Tibial nerve (tissue), 3 donors: ENCODE measurements at regions not wholly inside any gene's neighbourhood (a gene's known extent, or its start where the extent isn't known, plus 50 kb on each side); places are given as distances from the start of the nearest gene placed in this dataset.

Source experiments
- POLR2A ChIP-seq, 2 donors: fragments of 450-650 bp; IDR thresholded peaks; one replicate each; pipeline ENCODE4 v1.6.1; 2017; ENCODE audit warnings: antibody characterized with exemption in 2 of 2, mild to moderate bottlenecking in 2 of 2, moderate library complexity in 2 of 2
- TF ChIP-seq, protein P1 (sequence below), 5 experiments: fragments of 200-600 bp in 3 of 5; fragments of 450-650 bp in 2 of 5; sonication (generic) in 3 of 5; IDR thresholded peaks; one replicate each; pipeline ENCODE4 v1.5.1; 2016 to 2019; ENCODE audit warnings: antibody characterized with exemption in 5 of 5, mild to moderate bottlenecking in 3 of 5, moderate library complexity in 2 of 5

DNA sequence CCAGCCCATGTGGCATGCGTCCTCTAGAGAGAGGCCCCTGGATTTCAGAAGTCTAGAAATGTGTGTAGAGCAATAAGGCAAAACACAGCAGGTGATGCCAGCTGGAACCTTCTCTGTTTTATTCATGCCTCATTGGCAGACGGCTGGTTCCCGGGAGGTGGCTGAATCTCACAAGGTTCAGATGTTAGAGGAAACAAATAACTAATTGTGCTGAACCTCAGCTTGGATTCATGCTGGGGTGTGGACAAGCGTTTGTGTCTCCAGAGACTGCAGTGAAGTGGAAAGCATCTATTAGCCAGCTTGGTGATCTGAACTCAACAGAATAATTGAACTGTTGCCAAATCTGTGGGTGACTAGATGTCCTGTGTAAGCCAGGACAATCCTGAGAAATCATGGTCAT lies 131.1 kb upstream of the NR4A3 start:
- TF ChIP-seq, protein P1, sequence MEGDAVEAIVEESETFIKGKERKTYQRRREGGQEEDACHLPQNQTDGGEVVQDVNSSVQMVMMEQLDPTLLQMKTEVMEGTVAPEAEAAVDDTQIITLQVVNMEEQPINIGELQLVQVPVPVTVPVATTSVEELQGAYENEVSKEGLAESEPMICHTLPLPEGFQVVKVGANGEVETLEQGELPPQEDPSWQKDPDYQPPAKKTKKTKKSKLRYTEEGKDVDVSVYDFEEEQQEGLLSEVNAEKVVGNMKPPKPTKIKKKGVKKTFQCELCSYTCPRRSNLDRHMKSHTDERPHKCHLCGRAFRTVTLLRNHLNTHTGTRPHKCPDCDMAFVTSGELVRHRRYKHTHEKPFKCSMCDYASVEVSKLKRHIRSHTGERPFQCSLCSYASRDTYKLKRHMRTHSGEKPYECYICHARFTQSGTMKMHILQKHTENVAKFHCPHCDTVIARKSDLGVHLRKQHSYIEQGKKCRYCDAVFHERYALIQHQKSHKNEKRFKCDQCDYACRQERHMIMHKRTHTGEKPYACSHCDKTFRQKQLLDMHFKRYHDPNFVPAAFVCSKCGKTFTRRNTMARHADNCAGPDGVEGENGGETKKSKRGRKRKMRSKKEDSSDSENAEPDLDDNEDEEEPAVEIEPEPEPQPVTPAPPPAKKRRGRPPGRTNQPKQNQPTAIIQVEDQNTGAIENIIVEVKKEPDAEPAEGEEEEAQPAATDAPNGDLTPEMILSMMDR (IDR thresholded peaks at IDR 0.05) = no peak
- TF ChIP-seq POLR2A (IDR thresholded peaks at IDR 0.05) = no peak
